KMS-11 (cell line): ENCODE measurements at regions not wholly inside any gene's neighbourhood (a gene's known extent, or its start where the extent isn't known, plus 50 kb on each side); places are given as distances from the start of the nearest gene placed in this dataset.

ENCODE experiments used
- H2AFZ ChIP-seq: fragments of 200-600 bp; sonication (generic); 2 replicates; pipeline ENCODE4 v1.6.1; 2016; ENCODE audit warnings: antibody characterized with exemption, mixed run types, low read depth
- H3K27ac ChIP-seq: fragments of 200-600 bp; sonication (generic); 2 replicates; pipeline ENCODE4 v1.6.1; 2016; ENCODE audit warnings: mild to moderate bottlenecking, mixed run types
- H3K27me3 ChIP-seq: fragments of 200-600 bp; sonication (generic); 2 replicates; pipeline ENCODE4 v1.6.1; 2017; ENCODE audit warnings: mild to moderate bottlenecking, low read depth, mixed run types, moderate library complexity; ENCODE audit not compliant: insufficient read depth
- H3K36me3 ChIP-seq: fragments of 200-600 bp; sonication (generic); 2 replicates; pipeline ENCODE4 v1.6.1; 2017; ENCODE audit warnings: mild to moderate bottlenecking, mixed run types; ENCODE audit not compliant: insufficient read depth
- H3K4me1 ChIP-seq: fragments of 200-600 bp; sonication (generic); 2 replicates; pipeline ENCODE4 v1.6.1; 2016; ENCODE audit warnings: mild to moderate bottlenecking, low read depth, mixed run types; ENCODE audit not compliant: poor library complexity, severe bottlenecking
- H3K4me2 ChIP-seq: fragments of 200-600 bp; sonication (generic); 2 replicates; pipeline ENCODE4 v1.7.0; 2016; ENCODE audit warnings: mild to moderate bottlenecking, mixed run types
- H3K4me3 ChIP-seq: fragments of 200-600 bp; sonication (generic); IDR thresholded peaks from 2 replicates; pipeline ENCODE4 v1.6.1; 2017; ENCODE audit warnings: low read depth, low read length, mixed read lengths; ENCODE audit not compliant: insufficient read depth
- H3K79me2 ChIP-seq: fragments of 200-600 bp; sonication (generic); 2 replicates; pipeline ENCODE4 v1.6.1; 2016; ENCODE audit warnings: low read depth, mixed run types; ENCODE audit not compliant: insufficient read depth
- H3K9ac ChIP-seq: fragments of 200-600 bp; sonication (generic); 2 replicates; pipeline ENCODE4 v1.6.1; 2016; ENCODE audit warnings: mild to moderate bottlenecking, mixed run types
- H4K20me1 ChIP-seq: fragments of 200-600 bp; sonication (generic); 2 replicates; pipeline ENCODE4 v1.6.1; 2016; ENCODE audit warnings: mild to moderate bottlenecking, mixed run types; ENCODE audit not compliant: insufficient read depth
- TF ChIP-seq, protein P1 (sequence below): fragments of 200-600 bp; sonication (generic); conservative IDR thresholded peaks from 2 replicates; pipeline ENCODE4 v1.6.1; 2017; ENCODE audit warnings: low read depth, mild to moderate bottlenecking, antibody characterized with exemption, low read length, moderate library complexity, mixed read lengths

DNA sequence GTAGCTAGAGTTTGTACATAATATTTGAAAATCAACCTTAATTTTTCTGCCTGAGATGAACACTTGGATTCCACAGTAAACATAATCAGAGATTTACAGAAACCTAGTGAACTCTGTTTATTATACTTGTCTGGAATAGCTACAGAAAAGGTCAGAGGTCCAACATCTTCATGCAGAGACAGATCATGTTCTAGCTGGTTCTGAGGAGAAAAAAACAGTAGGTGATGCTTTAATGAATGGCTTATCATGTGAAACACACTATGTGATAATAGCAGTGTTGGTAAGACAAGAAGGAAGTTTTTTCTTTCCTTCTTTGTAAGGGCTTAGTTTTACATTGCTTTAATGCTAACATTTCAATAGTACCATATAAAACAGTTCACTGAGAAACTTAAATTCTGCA lies 846.4 kb upstream of the ZEB2 start:
- H3K9ac ChIP-seq: no peak overlapping the region
- no peaks in the 10 kb centered on the region for H4K20me1 ChIP-seq
- no peaks in the 10 kb centered on the region for H3K27me3 ChIP-seq
- no peak overlapping the region for H2AFZ ChIP-seq
- H3K36me3 ChIP-seq: no peaks in the 10 kb centered on the region
- H3K4me1 ChIP-seq: no peaks in the 10 kb centered on the region
- no peaks in the 10 kb centered on the region for H3K79me2 ChIP-seq
- no peak overlapping the region for H3K27ac ChIP-seq
- no peak overlapping the region for H3K4me3 ChIP-seq
- TF ChIP-seq, protein P1, sequence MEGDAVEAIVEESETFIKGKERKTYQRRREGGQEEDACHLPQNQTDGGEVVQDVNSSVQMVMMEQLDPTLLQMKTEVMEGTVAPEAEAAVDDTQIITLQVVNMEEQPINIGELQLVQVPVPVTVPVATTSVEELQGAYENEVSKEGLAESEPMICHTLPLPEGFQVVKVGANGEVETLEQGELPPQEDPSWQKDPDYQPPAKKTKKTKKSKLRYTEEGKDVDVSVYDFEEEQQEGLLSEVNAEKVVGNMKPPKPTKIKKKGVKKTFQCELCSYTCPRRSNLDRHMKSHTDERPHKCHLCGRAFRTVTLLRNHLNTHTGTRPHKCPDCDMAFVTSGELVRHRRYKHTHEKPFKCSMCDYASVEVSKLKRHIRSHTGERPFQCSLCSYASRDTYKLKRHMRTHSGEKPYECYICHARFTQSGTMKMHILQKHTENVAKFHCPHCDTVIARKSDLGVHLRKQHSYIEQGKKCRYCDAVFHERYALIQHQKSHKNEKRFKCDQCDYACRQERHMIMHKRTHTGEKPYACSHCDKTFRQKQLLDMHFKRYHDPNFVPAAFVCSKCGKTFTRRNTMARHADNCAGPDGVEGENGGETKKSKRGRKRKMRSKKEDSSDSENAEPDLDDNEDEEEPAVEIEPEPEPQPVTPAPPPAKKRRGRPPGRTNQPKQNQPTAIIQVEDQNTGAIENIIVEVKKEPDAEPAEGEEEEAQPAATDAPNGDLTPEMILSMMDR: no peak
- H3K4me2 ChIP-seq: no peak overlapping the region

DNA sequence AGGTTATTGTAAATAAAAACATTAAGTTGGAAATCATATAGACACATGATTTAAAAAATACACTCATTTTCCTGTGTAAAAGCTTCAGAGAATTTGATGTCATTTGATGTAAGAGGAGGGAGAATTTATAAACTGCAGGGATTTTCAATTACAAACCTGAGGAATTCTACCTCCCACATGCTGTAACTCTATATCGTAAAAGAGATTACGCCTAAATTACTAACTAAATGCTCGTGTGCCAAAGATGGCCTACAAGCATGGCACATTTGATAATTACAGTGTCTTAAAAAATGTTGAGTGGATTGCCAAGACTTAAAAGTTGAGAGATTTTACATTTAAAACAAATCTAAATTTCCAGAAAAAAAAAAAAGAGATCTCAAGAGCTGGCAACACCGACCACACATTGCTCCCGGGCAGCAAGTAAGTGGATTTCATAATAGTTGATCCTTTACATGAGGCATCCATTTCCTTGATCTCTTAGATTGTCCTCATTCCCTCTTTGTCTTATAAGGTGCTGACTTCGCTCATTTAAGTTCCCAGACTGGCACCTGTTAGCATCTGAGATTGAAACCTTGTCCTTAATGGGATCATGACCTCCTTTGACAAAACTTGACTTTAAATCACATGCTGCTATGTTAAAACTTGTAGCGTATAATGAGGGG lies 840.3 kb upstream of the ZEB2 start:
- H3K36me3 ChIP-seq: no peaks in the 10 kb centered on the region
- TF ChIP-seq, protein P1: no peak
- H3K4me1 ChIP-seq: no peaks in the 10 kb centered on the region
- H3K4me2 ChIP-seq: no peak overlapping the region
- H3K27me3 ChIP-seq: no peaks in the 10 kb centered on the region
- H3K79me2 ChIP-seq: no peaks in the 10 kb centered on the region
- no peak overlapping the region for H3K9ac ChIP-seq
- no peak overlapping the region for H3K27ac ChIP-seq
- H2AFZ ChIP-seq: no peak overlapping the region
- no peak overlapping the region for H3K4me3 ChIP-seq
- H4K20me1 ChIP-seq: no peaks in the 10 kb centered on the region

DNA sequence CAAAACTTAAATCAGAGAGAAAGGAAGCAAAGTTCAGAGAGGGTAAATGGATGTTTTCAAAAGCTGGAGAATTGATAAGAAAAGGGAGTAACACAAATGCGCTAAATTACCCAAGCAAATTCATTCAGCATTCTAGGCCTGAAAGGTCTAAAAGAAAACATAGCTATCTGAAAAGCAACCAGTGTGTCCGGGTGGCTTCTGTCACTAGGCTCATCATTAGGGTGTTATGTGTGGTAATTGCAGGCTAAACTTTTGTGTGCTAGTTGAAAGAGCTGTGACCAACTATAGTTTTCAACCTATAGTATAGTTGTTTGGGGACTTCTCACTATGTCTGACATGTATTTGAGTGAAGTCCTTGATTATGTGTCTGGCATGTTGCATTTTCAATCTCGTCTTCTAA lies 839.6 kb upstream of the ZEB2 start:
- H3K4me2 ChIP-seq: no peak overlapping the region
- no peak overlapping the region for H3K9ac ChIP-seq
- H3K36me3 ChIP-seq: no peaks in the 10 kb centered on the region
- TF ChIP-seq, protein P1: no peak
- H3K4me1 ChIP-seq: no peaks in the 10 kb centered on the region
- no peaks in the 10 kb centered on the region for H3K27me3 ChIP-seq
- H4K20me1 ChIP-seq: no peaks in the 10 kb centered on the region
- H3K4me3 ChIP-seq: no peak overlapping the region
- no peak overlapping the region for H3K27ac ChIP-seq
- no peaks in the 10 kb centered on the region for H3K79me2 ChIP-seq
- no peak overlapping the region for H2AFZ ChIP-seq

DNA sequence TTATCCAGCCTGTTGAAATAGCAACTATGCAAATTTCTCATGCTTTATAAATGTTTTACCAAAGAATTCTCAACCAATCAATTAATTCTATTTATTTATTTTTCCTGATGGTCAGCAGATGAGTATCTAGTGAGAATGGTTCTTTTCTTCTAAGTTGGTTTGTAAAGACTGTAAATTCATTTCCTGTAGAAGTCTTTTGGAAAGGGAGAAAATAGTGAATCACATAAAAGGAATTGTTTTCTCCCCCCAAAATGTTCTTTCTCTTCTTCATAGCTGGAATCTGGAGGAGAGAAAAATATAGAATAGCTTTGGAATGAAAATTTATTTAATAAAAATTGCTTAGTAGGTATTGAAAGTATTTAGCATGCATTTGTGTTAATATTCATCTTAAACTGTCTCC lies 836.1 kb upstream of the ZEB2 start:
- Histone ChIP-seq H3K9ac (no peak overlapping the region), H3K4me2 (no peak overlapping the region), H3K36me3 (no peaks in the 10 kb centered on the region), H4K20me1 (no peaks in the 10 kb centered on the region), H3K27me3 (no peaks in the 10 kb centered on the region), H3K4me1 (no peaks in the 10 kb centered on the region), H3K27ac (no peak overlapping the region), H2AFZ (no peak overlapping the region), H3K4me3 (no peak overlapping the region), H3K79me2 (no peaks in the 10 kb centered on the region)
- TF ChIP-seq, protein P1: no peak
